HG02840 (cell line): ENCODE measurements at regions not wholly inside any gene's neighbourhood (a gene's known extent, or its start where the extent isn't known, plus 50 kb on each side); places are given as distances from the start of the nearest gene placed in this dataset.
"Not testable (repeated sequence)": the region's sequence is repeated elsewhere in the genome, so short reads cannot be mapped to it uniquely, and the experiment has no call there.

Experiments
- ATAC-seq: cut with Tn5 transposase; IDR thresholded peaks from one replicate; pipeline ENCODE4 v1.9.1; 2021; ENCODE audit warnings: mild to moderate bottlenecking, moderate library complexity, moderate number of reproducible peaks; ENCODE audit not compliant: unreplicated experiment, low FRiP score

DNA sequence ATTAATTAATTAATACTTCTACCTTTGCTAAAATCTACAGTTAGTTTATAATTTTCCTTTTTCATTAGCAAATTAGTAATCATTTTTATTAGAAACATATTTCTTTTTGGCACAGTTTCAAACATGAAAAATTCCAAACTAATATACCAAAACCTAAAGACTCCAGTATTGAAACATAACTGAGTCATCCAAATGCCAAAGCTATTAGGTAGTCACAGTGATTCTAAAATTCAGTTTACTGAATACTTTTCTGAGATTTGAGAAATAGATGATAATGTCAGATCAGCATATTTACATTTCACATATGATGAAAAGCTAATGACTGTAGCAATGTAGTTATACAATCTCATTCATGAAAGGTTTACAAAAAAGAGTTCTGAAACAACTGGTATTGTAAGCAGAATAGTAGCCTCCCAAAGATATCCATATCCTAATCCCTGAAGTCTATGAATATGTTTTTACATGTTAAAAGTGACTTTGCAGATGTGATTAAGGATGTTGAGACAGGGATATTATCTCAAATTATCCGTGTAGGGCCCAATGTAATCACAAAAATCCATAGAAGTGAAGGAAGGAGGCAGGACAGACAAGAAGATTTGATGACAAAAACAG is 680.2 kb upstream of the CHAC2 start:
- no peak for ATAC-seq

- ATAC-seq, result no peak
Measured at GRCh38 chr2:53077413-53077812, 690.2 kb upstream of the CHAC2 start.

DNA sequence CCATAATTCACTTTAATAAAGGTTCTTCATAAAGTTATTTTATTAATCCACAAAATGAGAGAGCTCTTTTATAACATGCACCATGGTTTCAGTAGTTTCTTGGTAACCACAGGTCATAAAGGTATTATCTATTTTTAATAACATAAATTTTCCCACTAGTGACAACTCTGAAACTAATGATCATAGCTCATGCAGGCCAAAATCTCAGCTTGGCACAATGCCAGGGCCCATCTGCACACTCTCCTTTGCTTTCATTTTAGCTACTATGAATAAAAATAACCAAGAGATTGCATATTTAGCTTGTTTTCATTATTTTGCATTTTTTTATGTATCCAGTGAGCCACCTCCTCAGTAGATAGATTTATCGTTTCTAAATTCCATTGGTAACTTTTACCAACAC is 691.8 kb upstream of the CHAC2 start:
- ATAC-seq, result no peak

DNA sequence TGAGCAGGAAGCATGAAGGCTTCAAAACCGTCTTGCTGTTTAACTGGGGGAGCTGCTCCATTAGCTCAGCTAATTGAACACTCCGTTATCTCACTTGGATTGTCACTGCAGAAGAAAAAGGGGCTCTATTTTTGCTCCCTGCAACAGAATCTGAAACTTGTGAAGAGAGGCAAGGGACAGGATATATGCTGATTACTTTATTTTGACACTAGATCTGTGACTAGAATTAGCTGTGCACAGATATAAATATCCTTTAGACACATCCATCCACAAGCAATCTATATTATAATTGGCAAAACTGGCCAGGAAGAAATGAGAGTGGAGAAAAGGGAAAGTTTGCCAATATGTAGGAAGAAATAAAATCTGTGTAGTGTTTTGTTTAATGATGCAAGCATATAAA is 700.1 kb upstream of the CHAC2 start:
- ATAC-seq, result no peak

- no peak for ATAC-seq
Measured at GRCh38 chr2:53067056-53067455, 700.5 kb upstream of the CHAC2 start.

- no peak for ATAC-seq
Measured at GRCh38 chr2:53064154-53064553, 703.5 kb upstream of the CHAC2 start.

- no peak for ATAC-seq
Measured at GRCh38 chr2:53058526-53058925, 709.1 kb upstream of the CHAC2 start.

GRCh38 chr2:53053937-53054336 is 713.7 kb upstream of the CHAC2 start:
- ATAC-seq, result no peak

- ATAC-seq, result no peak
Measured at GRCh38 chr2:53051157-53051556, 716.4 kb upstream of the CHAC2 start.

DNA sequence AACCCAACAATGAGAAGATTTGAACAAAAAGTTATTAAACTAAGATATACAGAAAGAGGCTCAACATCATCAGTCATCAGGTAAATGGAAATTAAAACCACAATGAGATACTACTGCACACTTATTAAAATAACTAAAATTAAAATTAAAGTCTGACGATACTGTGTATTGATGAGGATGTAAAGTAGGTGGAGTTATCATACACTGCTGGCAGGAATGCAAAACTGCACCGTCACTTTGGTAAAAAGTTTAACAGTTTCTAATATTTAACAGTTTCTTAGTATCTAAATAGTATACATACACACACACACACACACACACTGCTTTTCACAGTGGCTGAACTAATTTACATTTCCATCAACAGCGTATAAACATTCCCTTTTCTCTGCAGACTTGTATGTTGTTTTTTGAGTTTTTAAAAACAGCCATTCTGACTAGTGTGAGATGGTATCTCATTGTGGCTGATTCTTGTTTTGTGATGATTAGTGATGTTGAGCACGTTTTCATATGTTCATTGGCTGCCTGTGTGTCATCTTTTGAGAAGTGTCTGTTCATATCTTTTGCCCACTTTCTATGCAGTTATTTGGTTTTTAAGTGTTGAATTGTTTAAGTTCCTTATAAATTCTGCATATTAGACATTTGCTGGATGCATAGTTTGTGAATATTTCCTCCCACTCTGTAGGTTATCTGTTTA is 726.9 kb upstream of the CHAC2 start:
- no peak for ATAC-seq

DNA sequence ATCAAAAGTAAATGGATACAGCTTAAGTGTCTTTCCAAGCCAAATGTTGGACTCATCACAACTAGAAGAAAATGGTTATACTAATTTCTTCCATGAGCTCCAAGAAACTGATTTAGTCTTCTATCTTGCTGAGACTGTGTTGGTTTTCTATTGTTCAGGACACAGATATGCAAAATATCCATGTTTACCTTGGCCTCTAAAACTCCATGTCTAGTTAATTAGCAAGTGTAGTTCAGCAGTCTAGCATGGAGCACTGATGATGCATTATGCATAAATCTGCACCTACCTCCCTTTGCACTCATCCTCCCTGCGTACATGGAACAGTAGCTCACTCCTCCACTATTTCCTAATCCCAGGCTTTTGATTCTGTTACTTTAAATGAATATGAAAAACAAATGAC is 731.4 kb upstream of the CHAC2 start:
- ATAC-seq, result no peak

- no peak for ATAC-seq
Measured at GRCh38 chr2:53035153-53035552, 732.5 kb upstream of the CHAC2 start.

GRCh38 chr2:53033411-53033810 is 734.2 kb upstream of the CHAC2 start:
- ATAC-seq, result no peak

DNA sequence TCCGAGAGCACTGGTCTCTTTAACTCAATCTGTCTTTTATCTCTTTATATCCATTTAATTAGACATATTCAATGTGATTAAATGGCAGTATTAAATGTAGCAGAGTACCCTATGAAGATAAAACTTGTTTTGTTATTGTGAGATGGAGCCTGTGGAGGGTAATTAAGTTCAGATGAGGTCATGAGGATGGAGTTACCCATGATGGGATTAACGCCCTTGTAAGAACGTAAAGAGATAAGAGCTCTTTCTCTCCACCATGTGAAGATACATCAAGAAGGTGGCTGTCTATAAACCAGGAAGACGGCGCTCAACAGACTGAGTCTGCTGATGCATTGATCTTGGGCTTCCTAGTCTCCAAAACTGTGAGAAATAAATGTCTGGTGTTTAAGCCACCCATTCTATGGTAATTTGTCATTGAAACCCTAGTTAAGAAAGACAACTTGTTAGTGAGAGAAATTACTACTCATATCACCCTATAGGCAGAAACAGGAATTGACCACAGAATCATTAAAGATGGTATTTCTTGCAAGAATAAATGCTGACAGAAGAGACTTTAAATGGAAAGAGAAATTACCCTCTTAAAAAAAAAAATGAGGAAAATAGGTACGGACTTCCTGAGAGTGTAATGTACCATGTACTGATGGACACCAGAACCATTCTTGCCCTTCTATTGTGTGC is 738.7 kb upstream of the CHAC2 start:
- ATAC-seq, result no peak

- no peak for ATAC-seq
Measured at GRCh38 chr2:53028225-53028624, 739.4 kb upstream of the CHAC2 start.

DNA sequence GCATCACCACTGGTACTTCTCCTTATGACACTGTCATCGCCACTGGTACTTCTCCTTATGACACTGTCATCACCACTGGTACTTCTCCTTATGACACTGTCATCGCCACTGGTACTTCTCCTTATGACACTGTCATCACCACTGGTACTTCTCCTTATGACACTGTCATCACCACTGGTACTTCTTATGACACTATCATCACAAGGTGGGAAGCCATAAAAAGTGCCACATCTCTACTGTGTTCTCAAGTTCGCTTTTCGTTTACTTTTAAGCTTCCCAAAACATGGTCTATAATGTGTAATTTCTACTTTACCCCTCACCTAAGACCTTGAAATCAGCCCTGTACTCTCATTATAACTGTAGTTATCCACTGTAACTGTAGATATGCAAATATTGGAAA is 745.4 kb upstream of the CHAC2 start:
- ATAC-seq, result not testable (repeated sequence)

GRCh38 chr2:53021828-53022227 is 745.8 kb upstream of the CHAC2 start:
- ATAC-seq, result no peak

DNA sequence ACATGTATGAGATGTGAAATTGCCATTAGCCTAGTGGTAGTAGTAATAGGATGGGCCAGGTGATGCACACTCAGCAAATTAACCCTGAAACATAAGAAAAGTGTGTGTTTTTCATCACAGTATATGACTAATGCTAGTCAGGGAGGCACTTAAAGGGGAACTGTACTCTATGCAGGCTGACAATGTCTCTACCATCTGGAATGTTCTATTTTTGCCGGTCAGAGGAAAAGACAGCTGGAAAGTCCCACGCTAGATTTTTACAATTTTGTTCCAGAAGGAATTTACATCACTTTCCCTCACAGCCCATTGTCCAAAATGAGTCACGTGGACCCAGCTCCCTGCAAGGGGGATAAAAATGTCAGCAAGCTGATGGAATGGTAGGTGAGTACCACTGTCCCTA is 746.3 kb upstream of the CHAC2 start:
- ATAC-seq, result no peak

DNA sequence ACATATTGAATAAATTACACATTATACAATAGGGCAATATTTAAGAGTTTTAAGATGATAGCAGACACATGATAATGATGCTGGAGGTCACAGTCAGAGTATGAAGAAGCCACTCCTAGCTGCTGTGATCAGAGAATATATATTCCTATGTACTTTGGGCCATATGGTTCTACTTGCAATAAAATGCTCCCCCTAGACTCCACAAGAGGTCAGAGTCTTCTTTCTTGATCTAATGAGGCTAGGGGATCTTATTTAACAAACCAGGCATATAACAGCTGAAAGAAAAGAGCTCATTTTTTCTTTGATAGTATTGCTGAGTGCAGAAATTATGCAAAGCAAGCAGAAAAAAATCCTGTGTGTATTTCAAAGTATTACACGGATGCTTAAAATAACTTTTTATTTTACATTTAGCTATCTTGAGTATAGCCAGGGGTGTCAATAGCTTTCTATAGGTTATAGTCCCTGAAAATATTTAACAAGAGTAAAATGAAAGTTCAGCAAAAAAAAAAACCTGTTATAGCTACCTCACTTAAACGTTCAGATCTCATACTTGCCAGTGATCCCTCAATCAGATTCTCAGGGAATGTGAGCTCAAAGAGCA is 748.7 kb upstream of the CHAC2 start:
- ATAC-seq, result no peak

- ATAC-seq, result no peak
Measured at GRCh38 chr2:53006980-53007379, 760.6 kb upstream of the CHAC2 start.

- ATAC-seq, result no peak
Measured at GRCh38 chr2:53004413-53004812, 763.2 kb upstream of the CHAC2 start.

GRCh38 chr2:52995424-52995823 is 772.2 kb upstream of the CHAC2 start:
- ATAC-seq, result no peak
